Activated naive CD8-positive, alpha-beta T cell (primary cell): ENCODE measurements at regions not wholly inside any gene's neighbourhood (a gene's known extent, or its start where the extent isn't known, plus 50 kb on each side); places are given as distances from the start of the nearest gene placed in this dataset.

Experiments used
- H3K27ac Mint-ChIP-seq: one replicate; pipeline ENCODE4 v1.8.0; 2021; ENCODE audit warnings: mixed read lengths
- H3K27me3 Mint-ChIP-seq: one replicate; pipeline ENCODE4 v1.8.0; 2021; ENCODE audit warnings: mixed read lengths
- H3K36me3 Mint-ChIP-seq: one replicate; pipeline ENCODE4 v1.8.0; 2021; ENCODE audit warnings: mixed read lengths
- H3K4me1 Mint-ChIP-seq: one replicate; pipeline ENCODE4 v1.8.0; 2021; ENCODE audit warnings: low read depth, mixed read lengths
- H3K4me3 Mint-ChIP-seq: one replicate; pipeline ENCODE4 v1.8.0; 2021; ENCODE audit warnings: mild to moderate bottlenecking, mixed read lengths
- H3K9me3 Mint-ChIP-seq: one replicate; pipeline ENCODE4 v1.8.0; 2021; ENCODE audit warnings: low read depth, mixed read lengths

- no peaks in the 10 kb centered on the region for H3K4me1 Mint-ChIP-seq
- no peaks in the 10 kb centered on the region for H3K27me3 Mint-ChIP-seq
- no peaks in the 10 kb centered on the region for H3K9me3 Mint-ChIP-seq
- no peaks in the 10 kb centered on the region for H3K36me3 Mint-ChIP-seq
- no peak overlapping the region for H3K27ac Mint-ChIP-seq
- no peak overlapping the region for H3K4me3 Mint-ChIP-seq
Measured at GRCh38 chr16:9499941-9500593, 408.6 kb downstream of the HAPSTR1 start.

GRCh38 chr16:9500872-9501271 is 409.4 kb downstream of the HAPSTR1 start:
- H3K27ac Mint-ChIP-seq, result no peak overlapping the region
- no peaks in the 10 kb centered on the region for H3K36me3 Mint-ChIP-seq
- no peaks in the 10 kb centered on the region for H3K9me3 Mint-ChIP-seq
- peaks cover 1% of the 10 kb centered on the region for H3K27me3 Mint-ChIP-seq
- no peak overlapping the region for H3K4me3 Mint-ChIP-seq
- H3K4me1 Mint-ChIP-seq, result no peaks in the 10 kb centered on the region

GRCh38 chr16:9503251-9503984 is 412.0 kb downstream of the HAPSTR1 start:
- no peaks in the 10 kb centered on the region for H3K36me3 Mint-ChIP-seq
- no peak overlapping the region for H3K4me3 Mint-ChIP-seq
- peaks cover 1% of the 10 kb centered on the region for H3K27me3 Mint-ChIP-seq
- H3K27ac Mint-ChIP-seq, result no peak overlapping the region
- no peaks in the 10 kb centered on the region for H3K9me3 Mint-ChIP-seq
- no peaks in the 10 kb centered on the region for H3K4me1 Mint-ChIP-seq

- Mint-ChIP-seq H3K9me3 (no peaks in the 10 kb centered on the region), H3K4me1 (no peaks in the 10 kb centered on the region), H3K27me3 (peaks cover 1% of the 10 kb centered on the region), H3K36me3 (no peaks in the 10 kb centered on the region), H3K27ac (no peak overlapping the region), H3K4me3 (no peak overlapping the region)
Measured at GRCh38 chr16:9508328-9508936, 417.0 kb downstream of the HAPSTR1 start.

- H3K36me3 Mint-ChIP-seq, result no peaks in the 10 kb centered on the region
- no peak overlapping the region for H3K4me3 Mint-ChIP-seq
- H3K4me1 Mint-ChIP-seq, result no peaks in the 10 kb centered on the region
- H3K27ac Mint-ChIP-seq, result no peak overlapping the region
- no peaks in the 10 kb centered on the region for H3K9me3 Mint-ChIP-seq
- peaks cover 1% of the 10 kb centered on the region for H3K27me3 Mint-ChIP-seq
Measured at GRCh38 chr16:9509663-9510062, 418.2 kb downstream of the HAPSTR1 start.

GRCh38 chr16:9511389-9511788 is 419.9 kb downstream of the HAPSTR1 start:
- Mint-ChIP-seq H3K27me3 (no peaks in the 10 kb centered on the region), H3K27ac (no peak overlapping the region), H3K36me3 (no peaks in the 10 kb centered on the region), H3K4me3 (no peak overlapping the region), H3K9me3 (no peaks in the 10 kb centered on the region), H3K4me1 (no peaks in the 10 kb centered on the region)

- Mint-ChIP-seq H3K4me3 (no peak overlapping the region), H3K36me3 (no peaks in the 10 kb centered on the region), H3K27me3 (no peaks in the 10 kb centered on the region), H3K9me3 (no peaks in the 10 kb centered on the region), H3K27ac (no peak overlapping the region), H3K4me1 (no peaks in the 10 kb centered on the region)
Measured at GRCh38 chr16:9516444-9516843, 425.0 kb downstream of the HAPSTR1 start.

GRCh38 chr16:9518051-9518450 is 426.6 kb downstream of the HAPSTR1 start:
- no peaks in the 10 kb centered on the region for H3K9me3 Mint-ChIP-seq
- H3K27ac Mint-ChIP-seq, result no peak overlapping the region
- no peaks in the 10 kb centered on the region for H3K27me3 Mint-ChIP-seq
- H3K36me3 Mint-ChIP-seq, result no peaks in the 10 kb centered on the region
- no peaks in the 10 kb centered on the region for H3K4me1 Mint-ChIP-seq
- no peak overlapping the region for H3K4me3 Mint-ChIP-seq

- Mint-ChIP-seq H3K4me1 (no peaks in the 10 kb centered on the region), H3K4me3 (no peak overlapping the region), H3K27ac (no peak overlapping the region), H3K9me3 (no peaks in the 10 kb centered on the region), H3K27me3 (no peaks in the 10 kb centered on the region), H3K36me3 (no peaks in the 10 kb centered on the region)
Measured at GRCh38 chr16:9518581-9518980, 427.1 kb downstream of the HAPSTR1 start.

GRCh38 chr16:9521749-9522370 is 430.4 kb downstream of the HAPSTR1 start:
- Mint-ChIP-seq H3K27ac (no peak overlapping the region), H3K4me3 (no peak overlapping the region), H3K9me3 (peaks cover 4% of the 10 kb centered on the region), H3K4me1 (no peaks in the 10 kb centered on the region), H3K27me3 (no peaks in the 10 kb centered on the region), H3K36me3 (no peaks in the 10 kb centered on the region)

GRCh38 chr16:9522614-9523013 is 431.2 kb downstream of the HAPSTR1 start:
- Mint-ChIP-seq H3K9me3 (peaks cover 4% of the 10 kb centered on the region), H3K27ac (no peak overlapping the region), H3K36me3 (no peaks in the 10 kb centered on the region), H3K4me1 (no peaks in the 10 kb centered on the region), H3K4me3 (no peak overlapping the region), H3K27me3 (no peaks in the 10 kb centered on the region)

GRCh38 chr16:9523994-9524393 is 432.6 kb downstream of the HAPSTR1 start:
- H3K9me3 Mint-ChIP-seq, result peaks cover 4% of the 10 kb centered on the region
- no peaks in the 10 kb centered on the region for H3K27me3 Mint-ChIP-seq
- H3K36me3 Mint-ChIP-seq, result no peaks in the 10 kb centered on the region
- H3K27ac Mint-ChIP-seq, result no peak overlapping the region
- no peak overlapping the region for H3K4me3 Mint-ChIP-seq
- H3K4me1 Mint-ChIP-seq, result no peaks in the 10 kb centered on the region

GRCh38 chr16:9525037-9525436 is 433.6 kb downstream of the HAPSTR1 start:
- no peaks in the 10 kb centered on the region for H3K4me1 Mint-ChIP-seq
- no peaks in the 10 kb centered on the region for H3K36me3 Mint-ChIP-seq
- no peaks in the 10 kb centered on the region for H3K27me3 Mint-ChIP-seq
- peaks cover 4% of the 10 kb centered on the region for H3K9me3 Mint-ChIP-seq
- no peak overlapping the region for H3K27ac Mint-ChIP-seq
- H3K4me3 Mint-ChIP-seq, result no peak overlapping the region

- Mint-ChIP-seq H3K27ac (no peak overlapping the region), H3K27me3 (no peaks in the 10 kb centered on the region), H3K4me1 (no peaks in the 10 kb centered on the region), H3K9me3 (peaks cover 4% of the 10 kb centered on the region), H3K4me3 (no peak overlapping the region), H3K36me3 (no peaks in the 10 kb centered on the region)
Measured at GRCh38 chr16:9526791-9527190, 435.3 kb downstream of the HAPSTR1 start.

GRCh38 chr16:9527976-9528375 is 436.5 kb downstream of the HAPSTR1 start:
- H3K4me1 Mint-ChIP-seq, result no peaks in the 10 kb centered on the region
- no peaks in the 10 kb centered on the region for H3K27me3 Mint-ChIP-seq
- H3K27ac Mint-ChIP-seq, result no peak overlapping the region
- no peaks in the 10 kb centered on the region for H3K36me3 Mint-ChIP-seq
- peaks cover 4% of the 10 kb centered on the region for H3K9me3 Mint-ChIP-seq
- no peak overlapping the region for H3K4me3 Mint-ChIP-seq
